Mammary epithelial cell (primary cell): ENCODE measurements at regions not wholly inside any gene's neighbourhood (a gene's known extent, or its start where the extent isn't known, plus 50 kb on each side); places are given as distances from the start of the nearest gene placed in this dataset.

ENCODE experiments used
- EZH2 ChIP-seq: IDR thresholded peaks from 2 replicates; pipeline ENCODE4 v1.6.1; 2012; ENCODE audit warnings: low read length, inconsistent platforms, borderline replicate concordance
- TF ChIP-seq, protein P1 (sequence below), 2 donors: IDR thresholded peaks in 1 of 2; conservative IDR thresholded peaks in 1 of 2; 2 replicates each; pipeline ENCODE4 v1.5.1; 2011 to 2012; ENCODE audit warnings: inconsistent platforms in 2 of 2, low read length in 2 of 2, mild to moderate bottlenecking in 2 of 2, control low read depth in 1 of 2, low read depth in 1 of 2; ENCODE audit not compliant: insufficient read depth in 1 of 2; ENCODE audit errors: extremely low read depth in 1 of 2

DNA sequence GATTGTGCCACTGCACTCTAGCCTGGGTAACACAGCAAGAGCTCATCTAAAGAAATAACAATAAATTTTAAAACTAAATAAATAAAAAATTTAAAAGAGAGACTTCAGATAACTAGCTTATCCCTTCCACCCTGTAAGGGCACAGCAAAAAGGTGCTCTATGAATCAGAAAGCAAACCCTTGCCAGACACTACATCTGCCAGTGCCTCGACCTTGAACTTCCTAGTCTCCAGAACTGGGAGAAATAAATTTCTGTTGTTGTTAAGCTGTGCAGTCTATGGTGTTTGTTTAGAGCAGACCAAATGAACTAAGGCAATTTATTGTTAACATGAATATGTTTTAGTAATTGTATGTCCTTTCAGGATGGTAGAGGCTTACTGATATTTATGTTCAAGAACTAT lies 174.9 kb upstream of the TRIM24 start:
- TF ChIP-seq EZH2: no peak
- TF ChIP-seq, protein P1, sequence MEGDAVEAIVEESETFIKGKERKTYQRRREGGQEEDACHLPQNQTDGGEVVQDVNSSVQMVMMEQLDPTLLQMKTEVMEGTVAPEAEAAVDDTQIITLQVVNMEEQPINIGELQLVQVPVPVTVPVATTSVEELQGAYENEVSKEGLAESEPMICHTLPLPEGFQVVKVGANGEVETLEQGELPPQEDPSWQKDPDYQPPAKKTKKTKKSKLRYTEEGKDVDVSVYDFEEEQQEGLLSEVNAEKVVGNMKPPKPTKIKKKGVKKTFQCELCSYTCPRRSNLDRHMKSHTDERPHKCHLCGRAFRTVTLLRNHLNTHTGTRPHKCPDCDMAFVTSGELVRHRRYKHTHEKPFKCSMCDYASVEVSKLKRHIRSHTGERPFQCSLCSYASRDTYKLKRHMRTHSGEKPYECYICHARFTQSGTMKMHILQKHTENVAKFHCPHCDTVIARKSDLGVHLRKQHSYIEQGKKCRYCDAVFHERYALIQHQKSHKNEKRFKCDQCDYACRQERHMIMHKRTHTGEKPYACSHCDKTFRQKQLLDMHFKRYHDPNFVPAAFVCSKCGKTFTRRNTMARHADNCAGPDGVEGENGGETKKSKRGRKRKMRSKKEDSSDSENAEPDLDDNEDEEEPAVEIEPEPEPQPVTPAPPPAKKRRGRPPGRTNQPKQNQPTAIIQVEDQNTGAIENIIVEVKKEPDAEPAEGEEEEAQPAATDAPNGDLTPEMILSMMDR (conservative IDR thresholded peaks at IDR 0.05 in 1 of 2, IDR thresholded peaks at IDR 0.05 in 1 of 2; ENCODE audit: extremely low read depth in 1 of 2, insufficient read depth in 1 of 2, low read depth in 1 of 2, low read length in 2 of 2): no peak
